Pulmonary artery endothelial cell (primary cell): ENCODE measurements at regions not wholly inside any gene's neighbourhood (a gene's known extent, or its start where the extent isn't known, plus 50 kb on each side); places are given as distances from the start of the nearest gene placed in this dataset.

Experiments
- DNase-seq: peaks from one replicate; pipeline ENCODE4 v3.0.0-alpha.2; 2011; ENCODE audit warnings: low read depth, low spot score

DNA sequence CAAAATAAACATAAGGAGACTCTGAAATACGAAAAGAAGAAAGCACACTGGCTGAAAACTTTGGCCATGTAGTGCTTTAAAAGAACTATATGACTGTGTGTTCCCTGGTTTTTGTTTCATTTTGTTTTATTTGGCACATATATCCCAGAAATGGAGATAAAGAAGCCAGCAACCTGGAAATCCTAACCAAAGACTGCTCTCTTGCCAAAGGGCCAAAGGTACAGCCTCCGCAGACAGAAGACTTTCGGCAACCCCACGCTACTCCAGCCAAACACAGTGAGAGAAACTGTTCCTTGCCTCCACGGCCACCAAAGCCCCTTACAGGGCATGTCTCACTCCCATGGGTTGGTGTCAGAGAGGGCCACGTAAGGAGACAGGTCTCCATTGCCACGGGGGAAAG is 381.2 kb upstream of the NETO1 start:
- no peak for DNase-seq

DNA sequence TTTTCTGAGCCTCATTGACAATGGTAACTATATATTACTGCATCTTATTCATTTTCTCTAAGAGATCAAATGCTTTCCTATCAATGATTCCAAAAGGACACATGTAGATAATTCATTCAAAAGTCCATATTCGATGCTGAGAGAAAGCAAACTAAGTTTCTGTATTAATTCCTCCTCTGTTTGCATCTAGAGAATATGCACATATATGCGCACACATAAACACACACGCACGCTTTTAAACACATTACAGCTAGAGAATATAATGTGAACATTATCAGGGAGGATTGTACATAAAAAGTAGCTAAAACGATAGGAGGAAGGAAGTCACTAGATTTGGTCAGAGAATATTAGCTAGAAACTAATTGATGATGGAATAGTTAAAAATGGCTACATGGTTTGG is 379.0 kb upstream of the NETO1 start:
- no peak for DNase-seq

DNA sequence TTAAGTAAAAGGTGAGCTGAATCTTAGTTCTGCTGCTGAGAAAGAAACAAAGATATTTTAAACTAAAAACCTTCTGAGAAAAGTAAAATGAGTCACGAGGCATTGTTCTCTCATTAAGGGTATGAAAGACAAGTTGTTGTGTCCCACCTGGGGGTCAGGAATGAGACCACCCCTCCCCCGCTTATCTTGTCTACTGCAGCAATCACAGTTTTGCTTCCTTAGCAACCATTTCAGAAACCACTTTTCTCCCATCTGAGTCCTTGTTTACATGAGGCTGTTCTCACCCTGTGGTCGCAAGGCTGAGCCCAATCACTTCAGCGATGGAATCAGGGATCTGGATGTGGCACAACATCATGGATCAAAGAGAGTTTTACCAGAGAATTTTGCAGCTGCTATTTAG is 377.6 kb upstream of the NETO1 start:
- DNase-seq = no peak

DNA sequence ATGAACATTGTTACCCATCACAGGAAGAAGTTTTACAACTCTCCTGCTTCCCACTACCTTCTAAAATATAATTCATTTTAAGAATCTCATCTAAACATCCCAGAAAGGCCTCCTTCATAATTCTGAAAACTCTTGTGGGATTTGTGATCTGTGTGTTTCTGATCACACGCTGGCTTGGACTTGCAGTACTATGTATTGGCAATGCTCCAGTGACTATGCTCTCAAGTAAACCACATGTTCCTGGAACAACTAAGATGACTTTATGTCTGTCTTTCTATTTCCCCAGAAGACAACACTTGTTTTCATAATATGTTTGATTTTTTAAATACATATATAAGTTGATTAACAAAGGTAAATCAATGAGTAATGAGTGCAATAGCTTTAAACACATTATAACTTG is 376.6 kb upstream of the NETO1 start:
- no peak for DNase-seq

DNA sequence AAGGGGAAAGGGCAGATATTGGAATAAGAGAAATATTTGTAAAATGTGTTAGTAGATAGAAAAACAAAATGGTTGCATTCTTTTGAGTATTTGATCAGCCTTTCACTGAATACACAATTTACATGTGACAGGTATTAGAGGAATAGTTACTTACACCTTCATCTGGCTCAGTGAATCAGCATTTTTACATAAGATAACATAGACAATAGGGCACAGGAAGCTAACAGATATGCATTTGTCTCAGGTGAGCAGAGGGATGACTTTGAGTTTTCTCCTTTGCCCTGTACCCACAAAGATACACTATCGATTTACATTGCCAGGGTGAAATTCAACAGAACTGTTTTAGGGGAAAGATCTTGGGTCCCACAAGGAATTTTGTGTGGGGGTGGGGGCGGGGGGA is 373.1 kb upstream of the NETO1 start:
- DNase-seq = no peak

DNA sequence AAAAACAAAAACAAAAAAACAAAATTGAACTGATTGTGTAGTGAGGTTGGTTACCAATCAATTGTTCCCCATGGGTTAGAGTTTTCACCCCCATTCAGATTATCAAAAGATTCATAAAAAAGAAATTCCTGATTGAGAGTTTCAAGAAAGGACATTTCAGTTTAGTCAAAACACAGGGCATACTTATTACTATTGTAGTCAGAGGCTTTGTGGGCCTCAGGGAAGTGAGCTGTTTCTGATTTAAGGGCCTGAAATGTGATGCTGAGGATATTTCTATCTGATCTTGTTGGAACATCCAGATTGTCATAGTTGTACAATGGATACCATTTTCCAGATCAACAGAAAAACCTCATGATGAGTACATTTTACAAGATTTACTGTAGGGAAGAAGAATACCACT is 368.1 kb upstream of the NETO1 start:
- DNase-seq = no peak

DNA sequence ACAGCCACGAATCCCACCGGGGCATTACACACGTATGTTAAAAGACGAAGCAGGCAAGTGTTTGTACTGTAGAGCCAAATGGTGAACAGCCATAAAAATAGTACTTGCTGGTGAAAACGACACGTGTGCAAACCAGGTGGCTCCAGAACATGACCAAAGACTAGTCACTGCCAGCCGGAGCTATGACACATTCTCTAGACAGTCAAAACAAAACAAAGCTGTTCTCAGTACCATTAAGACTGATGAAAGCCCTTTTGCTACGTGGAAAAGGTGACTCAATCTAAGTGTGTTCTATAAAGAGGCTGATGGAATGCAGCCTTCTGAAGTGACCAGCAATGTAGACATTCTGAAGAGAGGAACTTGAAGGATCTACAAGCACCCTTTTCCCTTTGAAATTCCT is 367.7 kb upstream of the NETO1 start:
- DNase-seq = no peak

DNA sequence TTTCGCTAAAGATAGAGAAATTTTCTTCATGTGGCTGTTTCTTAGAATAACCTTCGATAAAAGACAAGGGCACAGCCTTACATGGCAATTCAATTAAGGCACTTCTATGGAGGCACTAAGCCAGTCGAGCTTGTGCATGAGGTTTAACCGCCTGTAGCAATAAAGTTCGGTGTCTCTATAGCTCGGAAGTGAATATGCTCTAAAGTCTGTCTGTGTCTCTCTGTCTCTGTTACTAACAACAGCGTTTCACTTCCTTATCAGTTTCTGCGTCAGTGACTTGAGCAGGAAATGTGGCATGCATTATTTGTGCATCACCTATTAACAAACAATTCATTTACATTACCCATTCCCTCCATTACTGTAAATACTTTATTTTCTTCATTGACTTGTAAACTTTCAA is 365.1 kb upstream of the NETO1 start:
- no peak for DNase-seq

DNA sequence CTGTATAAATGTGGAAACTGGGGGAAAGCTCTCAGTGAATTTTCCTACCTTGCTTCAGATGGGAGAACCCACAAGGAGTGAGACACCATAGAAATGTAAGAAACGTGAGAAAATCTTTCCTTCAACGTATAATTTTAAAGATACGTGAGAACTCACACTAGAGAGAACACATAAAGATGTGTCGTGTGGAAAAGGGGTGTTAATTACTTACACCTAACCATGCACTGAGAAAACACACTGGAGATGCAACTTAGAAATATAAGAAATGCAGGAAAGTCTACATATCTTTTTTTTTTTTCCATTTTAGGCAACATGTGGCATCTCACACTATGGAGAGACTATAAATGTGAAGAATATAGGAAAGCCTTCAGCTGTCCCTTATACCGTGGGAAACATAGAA is 352.9 kb upstream of the NETO1 start:
- no peak for DNase-seq

DNA sequence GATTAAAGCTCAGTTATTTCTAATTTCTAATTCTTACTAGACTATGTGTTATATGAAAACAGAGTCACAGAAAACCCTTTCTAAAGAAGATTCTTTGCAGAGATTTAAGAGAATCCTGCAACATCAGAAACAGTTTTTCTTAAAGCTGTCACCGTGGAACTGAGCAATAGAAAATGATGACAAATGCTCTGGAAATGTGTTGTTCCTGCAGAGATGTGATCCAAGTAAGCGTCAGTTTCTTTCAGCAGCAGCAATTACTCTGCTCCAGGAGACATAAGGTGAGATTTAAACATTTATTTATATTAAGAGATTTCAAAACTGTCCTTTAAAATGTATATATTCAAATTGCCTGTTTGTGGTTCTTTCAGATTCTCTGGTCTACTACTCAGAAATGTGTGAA is 350.5 kb upstream of the NETO1 start:
- DNase-seq = no peak

DNA sequence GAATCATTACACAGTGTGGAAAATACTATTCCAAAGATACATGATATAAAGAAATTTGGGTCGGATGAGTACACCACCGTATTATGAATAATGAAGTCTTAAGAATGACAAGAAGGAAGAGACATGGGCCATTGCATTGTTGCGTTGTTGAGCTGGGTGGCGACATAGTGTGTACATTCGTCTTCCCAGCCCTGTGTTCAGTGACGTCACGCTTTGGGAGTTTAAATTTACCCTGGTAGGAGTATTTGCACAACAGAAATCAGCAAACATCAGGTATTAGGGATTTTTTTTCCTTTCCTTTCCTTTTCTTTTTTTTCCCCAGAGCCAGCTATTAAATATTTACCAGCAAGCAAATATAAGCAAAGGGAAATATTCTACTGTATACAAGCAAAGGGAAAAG is 347.2 kb upstream of the NETO1 start:
- no peak for DNase-seq

DNA sequence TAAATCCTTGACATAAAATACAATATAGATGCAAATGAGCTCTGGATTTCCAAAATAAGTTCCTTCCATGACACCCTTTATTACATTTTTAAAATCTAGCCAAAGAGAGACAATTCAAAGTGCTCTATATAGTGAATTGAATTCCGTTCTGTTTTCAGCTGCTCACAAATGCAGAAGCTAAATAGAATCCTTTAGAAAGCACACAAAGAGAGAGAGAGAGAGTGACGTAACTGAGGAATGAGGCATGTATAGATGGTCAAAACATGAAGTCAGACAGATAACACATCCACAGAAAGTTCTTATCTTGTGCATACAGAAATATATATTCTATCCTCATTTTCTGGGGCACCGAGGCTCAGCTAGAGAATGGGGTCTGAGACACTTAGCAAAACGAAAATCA is 344.7 kb upstream of the NETO1 start:
- no peak for DNase-seq

DNA sequence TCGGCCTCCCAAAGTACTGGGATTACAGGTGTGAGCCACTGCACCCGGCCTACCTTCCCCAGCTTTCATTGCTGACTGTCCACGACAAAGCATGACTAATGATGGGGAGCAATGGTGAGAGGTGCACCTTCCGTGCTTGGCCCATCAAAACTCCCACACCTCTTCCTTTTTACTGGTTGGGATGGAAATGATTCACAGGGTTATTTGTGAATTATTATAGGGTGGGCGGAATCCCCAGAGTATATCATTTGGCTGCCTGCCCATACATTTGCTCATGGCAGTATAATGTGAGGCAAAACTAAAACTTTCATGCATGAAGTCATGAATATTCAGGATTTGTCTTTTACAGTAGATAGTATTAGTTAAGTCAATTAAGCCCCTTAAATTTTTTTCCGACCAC is 334.2 kb upstream of the NETO1 start:
- DNase-seq = no peak

DNA sequence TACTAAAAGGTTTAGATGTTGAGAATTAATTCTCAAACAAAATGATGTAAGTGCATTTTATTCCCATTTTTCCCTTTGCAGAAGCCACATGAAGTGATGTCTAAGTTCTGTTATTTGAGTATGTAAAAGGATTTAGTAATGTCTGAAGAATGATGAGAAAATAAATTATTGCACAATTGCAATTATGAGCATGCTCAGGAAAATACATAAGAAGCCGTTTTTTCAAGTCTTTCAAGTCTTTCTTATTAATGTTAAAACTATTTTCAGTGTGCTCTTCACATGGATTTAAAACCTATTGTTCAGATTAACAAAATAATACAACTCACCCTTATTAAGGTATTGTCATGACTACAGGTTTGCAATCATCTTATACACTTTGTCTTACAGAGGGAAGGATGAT is 331.4 kb upstream of the NETO1 start:
- DNase-seq = no peak

DNA sequence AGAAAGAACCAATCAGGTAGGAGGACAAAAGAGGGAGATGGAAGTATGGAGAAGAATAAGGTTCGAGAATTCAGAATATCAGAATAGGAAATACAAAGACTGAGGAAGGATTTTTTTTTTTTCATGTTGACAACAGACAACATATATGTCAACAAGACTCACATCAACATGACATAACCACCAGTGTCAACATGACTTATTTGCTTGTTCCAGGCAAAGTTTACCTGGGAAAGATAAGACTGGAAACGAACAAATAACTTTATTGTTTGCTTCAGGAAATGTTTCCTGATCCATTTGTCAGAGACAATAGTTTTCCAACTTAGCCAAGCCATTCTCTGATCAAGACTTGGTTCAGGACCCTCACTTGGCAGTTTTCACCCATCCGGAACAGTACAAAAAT is 321.9 kb upstream of the NETO1 start:
- DNase-seq = no peak

DNA sequence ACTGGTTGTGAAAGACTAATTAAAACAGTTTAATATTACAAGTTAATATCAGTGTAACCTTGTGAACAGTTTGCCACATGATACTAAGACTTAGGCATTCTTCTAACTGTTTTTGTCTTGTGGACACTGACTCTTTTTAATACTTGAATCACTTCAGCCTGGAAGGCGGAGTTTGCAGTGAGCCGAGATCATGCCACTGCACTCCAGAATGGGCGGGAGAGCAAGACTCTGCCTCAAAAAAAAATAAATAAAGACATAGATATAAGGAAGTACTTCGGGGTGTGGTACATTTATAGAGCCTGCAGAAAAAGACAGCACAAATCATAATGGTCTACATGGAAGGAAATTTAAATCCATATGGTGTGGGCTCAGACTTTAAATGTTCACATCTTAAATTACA is 300.4 kb upstream of the NETO1 start:
- no peak for DNase-seq

DNA sequence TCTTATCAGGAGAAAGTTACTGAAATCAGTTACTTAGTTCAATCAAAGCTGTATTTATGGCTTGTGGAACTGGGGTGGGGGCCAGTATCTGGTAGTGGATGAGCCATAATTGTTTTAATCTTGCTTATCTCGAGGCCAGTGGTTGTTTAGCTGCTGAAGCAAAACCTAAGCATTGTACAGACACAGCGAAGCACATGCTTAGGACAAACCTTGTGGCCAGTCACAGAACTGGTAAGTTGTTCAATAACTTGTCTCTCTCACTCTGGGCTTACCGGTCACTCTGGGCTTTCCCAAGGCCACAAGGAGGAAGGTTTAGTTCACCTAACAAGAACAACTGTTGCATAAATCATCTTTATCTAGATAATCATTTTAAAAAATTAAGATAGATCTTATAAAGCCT is 296.6 kb upstream of the NETO1 start:
- DNase-seq = no peak

DNA sequence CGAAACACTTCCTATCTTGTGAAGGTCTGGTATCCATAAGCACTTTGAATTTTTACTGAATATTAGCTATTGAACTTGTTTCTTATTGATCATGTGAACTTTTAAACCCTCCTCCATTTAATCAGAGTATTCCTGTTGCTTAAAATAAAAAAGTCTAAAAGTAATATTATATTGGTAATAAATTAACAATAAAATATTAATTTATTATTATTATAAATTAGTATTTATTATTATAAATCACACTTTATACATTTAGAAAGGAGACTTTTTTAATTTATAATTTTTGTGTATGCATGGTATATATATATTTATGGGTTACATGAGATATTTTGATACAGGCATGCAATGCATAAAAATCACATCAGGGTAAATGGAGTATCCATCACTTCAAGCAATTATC is 295.4 kb upstream of the NETO1 start:
- DNase-seq = no peak

DNA sequence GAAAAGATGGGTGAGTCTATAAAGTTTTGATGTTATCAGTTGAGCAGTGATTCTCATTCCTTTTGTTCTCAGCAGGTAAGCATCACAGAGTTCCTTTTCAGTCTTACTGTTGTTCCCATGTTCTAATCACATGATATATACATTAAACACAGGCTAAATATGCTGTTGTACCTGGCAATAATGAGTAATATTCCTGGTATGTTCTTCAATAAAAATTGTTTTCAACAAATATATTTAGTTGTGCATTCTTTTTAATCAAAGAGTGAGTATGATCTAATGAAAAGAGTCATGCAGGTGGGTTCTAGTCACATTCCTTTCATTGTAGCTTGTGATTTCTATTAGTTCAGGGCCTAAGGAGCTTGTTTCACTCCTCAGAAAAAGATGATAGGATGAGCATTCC is 288.3 kb upstream of the NETO1 start:
- DNase-seq = no peak

DNA sequence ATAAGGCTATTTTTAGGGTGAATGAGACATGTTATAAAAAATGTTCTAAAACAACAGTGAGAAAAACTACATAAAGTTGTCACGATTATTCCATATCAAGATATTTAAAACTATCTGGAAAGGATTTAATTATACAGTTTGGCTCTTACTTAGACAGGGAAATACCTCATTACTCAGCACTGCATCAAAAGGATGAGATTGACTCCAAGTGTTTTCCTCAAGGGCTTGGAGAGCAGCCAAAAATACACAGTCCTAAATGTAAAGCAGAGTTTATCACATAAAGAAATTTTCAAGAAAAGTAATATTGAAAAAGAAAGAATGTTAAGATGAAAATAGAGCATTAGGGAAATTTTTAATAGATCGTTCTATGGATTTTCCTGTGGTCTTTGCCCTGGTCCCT is 285.5 kb upstream of the NETO1 start:
- DNase-seq = no peak

DNA sequence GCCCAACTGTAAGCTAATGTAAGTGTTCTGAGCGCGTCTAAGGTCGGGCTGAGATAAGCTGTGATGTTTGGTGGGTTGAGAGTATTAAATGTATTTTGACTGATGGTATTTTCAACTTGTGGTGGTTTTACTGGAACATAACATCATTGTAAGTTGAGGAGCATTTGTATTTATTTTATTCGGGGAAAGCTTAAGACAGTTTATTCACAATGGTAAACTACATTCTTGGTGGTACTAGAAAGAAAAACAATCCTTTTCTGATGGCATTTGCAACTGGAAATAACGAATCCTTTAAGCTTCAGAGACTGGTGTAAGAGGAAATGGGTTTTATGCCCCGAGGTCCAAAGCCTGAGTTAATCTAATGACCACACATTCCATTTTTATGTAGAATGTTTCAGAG is 283.3 kb upstream of the NETO1 start:
- no peak for DNase-seq

DNA sequence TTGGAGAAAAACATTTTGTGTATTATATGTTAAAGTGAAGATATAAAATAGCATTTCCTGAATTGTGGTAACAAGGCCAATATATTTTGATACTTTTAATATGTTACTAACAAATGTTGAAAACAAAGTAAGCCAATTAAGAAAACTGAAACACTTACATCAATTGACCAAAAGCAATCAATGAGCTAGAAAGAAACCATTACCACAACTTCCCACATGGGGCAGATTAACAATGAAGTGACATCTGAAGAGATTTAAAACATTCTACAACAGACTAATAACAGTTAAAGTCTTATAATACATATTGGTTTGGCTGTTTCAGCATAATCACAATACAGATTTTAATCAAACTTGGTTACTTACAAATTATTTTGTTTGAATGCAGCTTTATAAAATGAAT is 282.4 kb upstream of the NETO1 start:
- DNase-seq = no peak

DNA sequence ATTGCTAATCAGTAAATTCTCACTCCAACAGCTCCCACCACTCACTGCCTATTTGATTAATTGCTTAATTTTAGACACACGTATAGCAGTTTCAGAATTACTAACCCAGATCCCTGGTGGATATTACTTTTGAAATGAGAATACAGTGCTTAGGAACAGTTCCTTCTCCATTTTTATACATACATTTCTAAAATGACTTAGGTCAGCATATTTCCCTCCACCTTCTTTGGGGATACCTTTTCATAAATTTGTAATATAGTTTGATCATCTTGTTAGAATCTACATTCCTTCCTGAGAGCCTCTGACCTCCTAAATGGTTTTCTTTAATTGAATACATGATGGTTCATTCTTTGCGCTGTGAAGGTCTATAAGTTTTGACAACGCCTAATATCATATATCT is 279.8 kb upstream of the NETO1 start:
- DNase-seq = no peak

DNA sequence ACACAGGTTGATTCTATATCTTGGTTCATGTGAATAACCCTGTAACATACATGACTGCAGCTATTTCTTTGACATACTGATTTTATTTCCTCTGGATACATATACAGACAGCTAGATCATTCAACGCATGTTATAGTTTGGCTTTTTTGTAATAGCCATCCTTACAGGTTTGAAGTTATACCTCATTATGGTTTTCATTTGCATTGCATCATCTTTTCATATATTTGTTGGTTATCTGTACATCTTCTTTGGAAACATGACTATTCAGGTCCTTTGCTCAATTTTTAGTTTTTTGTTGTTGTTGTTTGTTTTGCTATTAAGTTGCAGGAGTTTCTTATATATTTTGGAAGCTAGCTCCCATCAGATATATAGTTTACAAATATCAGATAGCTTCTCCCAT is 276.2 kb upstream of the NETO1 start:
- no peak for DNase-seq

DNA sequence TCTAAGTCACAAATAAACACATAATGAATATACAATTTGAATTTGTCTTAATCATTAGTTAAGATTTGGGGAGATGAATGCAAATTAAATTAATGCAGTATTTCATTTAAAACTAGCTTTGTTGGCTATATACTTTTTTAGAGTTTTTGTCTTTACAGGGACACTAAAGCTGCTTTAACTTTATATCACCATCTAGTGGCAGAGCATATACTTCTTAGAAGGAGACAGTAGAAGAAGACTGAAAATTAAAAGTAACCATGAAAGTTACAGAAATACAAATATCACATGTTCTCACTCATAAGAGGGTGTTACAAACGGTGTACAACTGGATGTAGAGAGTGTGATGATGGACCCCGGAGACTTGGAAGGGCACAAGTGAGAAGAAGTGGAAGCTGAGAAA is 268.3 kb upstream of the NETO1 start:
- DNase-seq = no peak
